Stimulated activated effector memory CD8-positive, alpha-beta T cell treated with anti-CD3 and anti-CD28 coated beads, Interleukin-12 subunit alpha, Interleukin-12 subunit beta, amount 100 ng/mL, for 72 hours (primary cell): ENCODE measurements at regions not wholly inside any gene's neighbourhood (a gene's known extent, or its start where the extent isn't known, plus 50 kb on each side); places are given as distances from the start of the nearest gene placed in this dataset.
"Not testable (repeated sequence)": the region's sequence is repeated elsewhere in the genome, so short reads cannot be mapped to it uniquely, and the experiment has no call there.

ENCODE experiments used
- ATAC-seq: fragments of 150-1000 bp; cut with Tn5 transposase; 2 replicates; pipeline ENCODE4 v1.10.0; 2021
- DNase-seq, 2 donors: peaks; one replicate each; pipeline ENCODE4 v3.0.0; 2021 to 2022; ENCODE audit warnings: low spot score in 2 of 2
- H3K27ac Mint-ChIP-seq: one replicate; pipeline ENCODE4 v1.8.0; 2022; ENCODE audit warnings: mild to moderate bottlenecking, mixed read lengths
- H3K36me3 Mint-ChIP-seq: one replicate; pipeline ENCODE4 v1.8.0; 2022; ENCODE audit warnings: mild to moderate bottlenecking, mixed read lengths
- H3K4me1 Mint-ChIP-seq: one replicate; pipeline ENCODE4 v1.8.0; 2022; ENCODE audit warnings: mixed read lengths
- H3K4me3 Mint-ChIP-seq: one replicate; pipeline ENCODE4 v1.8.0; 2022; ENCODE audit warnings: mild to moderate bottlenecking, mixed read lengths
- H3K9me3 Mint-ChIP-seq: one replicate; pipeline ENCODE4 v1.8.0; 2022; ENCODE audit warnings: mixed read lengths

DNA sequence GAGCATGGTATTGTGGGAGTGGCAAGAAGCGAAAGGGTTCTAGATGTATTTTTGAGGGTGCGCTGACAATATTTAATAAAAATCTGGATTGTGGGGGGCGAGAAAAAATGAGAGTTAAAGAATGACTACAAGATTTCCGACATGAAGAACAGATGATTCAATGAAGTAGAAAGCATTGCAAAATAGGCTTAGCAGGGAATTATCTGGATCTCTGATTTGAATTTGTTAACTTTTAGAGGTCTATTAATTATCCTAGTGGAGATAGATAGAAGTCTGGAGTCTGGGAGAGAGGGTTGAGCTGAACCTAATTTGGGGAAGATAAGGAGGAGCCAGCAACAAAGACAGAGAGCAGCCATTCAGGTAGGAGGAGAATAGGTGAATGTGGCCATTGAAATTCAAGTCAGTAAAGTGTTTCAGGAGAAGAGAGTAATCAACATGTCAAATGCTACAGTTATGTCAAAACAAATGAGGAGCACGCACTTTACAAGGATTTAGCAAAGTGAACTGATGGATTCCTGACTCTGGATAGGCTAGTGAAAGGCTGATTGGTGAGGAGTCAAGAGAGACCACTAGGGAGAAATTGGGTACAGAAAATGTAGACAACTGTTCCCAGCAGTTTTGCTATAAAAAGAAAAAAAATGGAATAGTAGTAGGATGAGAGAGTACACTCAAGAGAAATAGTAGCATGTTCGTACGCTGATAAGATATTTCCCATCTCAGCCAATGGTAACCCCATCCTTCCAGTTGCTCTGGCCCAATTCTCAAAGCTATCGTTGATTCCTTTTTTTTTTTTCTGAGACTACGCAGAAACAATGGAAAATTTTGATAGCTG, 393.2 kb upstream of the CXADR start:
- H3K9me3 Mint-ChIP-seq: peaks cover 22% of the 10 kb centered on the region

DNA sequence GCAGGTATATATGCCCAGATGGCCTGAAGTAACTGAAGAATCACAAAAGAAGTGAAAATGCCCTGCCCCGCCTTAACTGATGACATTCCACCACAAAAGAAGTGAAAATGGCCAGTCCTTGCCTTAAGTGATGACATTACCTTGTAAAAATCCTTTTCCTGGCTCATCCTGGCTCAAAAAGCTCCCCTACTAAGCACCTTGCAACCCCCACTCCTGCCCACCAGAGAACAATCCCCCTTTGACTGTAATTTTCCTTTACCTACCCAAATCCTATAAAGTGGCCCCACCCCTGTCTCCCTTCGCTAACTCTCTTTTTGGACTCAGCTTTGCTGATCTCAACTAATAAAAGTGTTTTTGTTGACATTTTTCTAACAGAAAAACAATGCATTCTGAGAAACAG, 385.4 kb upstream of the CXADR start:
- H3K9me3 Mint-ChIP-seq, H3K36me3 Mint-ChIP-seq, DNase-seq, H3K27ac Mint-ChIP-seq, ATAC-seq, H3K4me3 Mint-ChIP-seq, H3K4me1 Mint-ChIP-seq: not testable (repeated sequence)

More for the DNA sequence above, 393.2 kb upstream of the CXADR start:
- no peak overlapping the region for H3K27ac Mint-ChIP-seq
- DNase-seq (no peak), ATAC-seq (no peak)
- no peak overlapping the region for H3K4me3 Mint-ChIP-seq
- H3K36me3 Mint-ChIP-seq: no peaks in the 10 kb centered on the region
- no peaks in the 10 kb centered on the region for H3K4me1 Mint-ChIP-seq

DNA sequence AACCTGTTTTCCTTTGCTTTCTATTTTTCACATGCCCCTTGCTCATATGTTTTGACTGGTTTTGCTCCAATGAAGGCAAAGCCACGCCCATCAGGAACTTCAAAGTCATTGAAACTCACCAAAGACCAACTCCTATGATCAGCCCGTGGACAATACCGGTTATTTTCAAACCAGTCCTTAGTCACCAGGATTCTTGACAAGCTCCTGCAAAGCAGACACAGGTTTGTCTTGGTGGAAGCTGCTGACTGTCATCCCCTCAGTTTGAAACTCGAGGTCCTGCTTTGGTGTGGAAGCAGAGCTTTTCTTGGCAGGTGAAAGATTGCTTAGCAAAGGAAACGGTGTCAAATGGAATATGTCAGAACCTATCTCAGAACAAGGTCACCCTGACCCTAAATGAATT, 384.7 kb upstream of the CXADR start:
- Mint-ChIP-seq H3K4me3 (no peak overlapping the region), H3K36me3 (no peaks in the 10 kb centered on the region), H3K27ac (no peak overlapping the region), H3K4me1 (no peaks in the 10 kb centered on the region), H3K9me3 (peaks cover 9% of the 10 kb centered on the region)
- DNase-seq (no peak), ATAC-seq (no peak)

DNA sequence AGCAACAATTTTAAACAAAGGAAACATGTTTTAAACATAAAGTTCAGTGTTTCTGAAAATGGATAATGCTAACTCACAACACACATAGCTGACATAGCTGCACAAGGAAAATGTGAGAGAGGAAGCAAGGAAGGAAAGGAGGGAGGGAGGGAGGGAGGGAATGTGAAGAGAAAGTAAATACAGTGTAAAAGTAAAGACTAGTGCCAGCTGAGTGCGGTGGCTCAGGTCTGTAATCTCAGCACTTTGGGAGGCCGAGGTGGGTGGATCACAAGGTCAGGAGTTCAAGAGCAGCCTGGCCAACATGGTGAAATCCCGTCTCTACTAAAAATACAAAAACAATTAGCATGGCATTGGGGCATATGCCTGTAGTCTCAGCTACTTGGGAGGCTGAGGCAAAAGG, 373.7 kb upstream of the CXADR start:
- not testable (repeated sequence) for ATAC-seq, H3K27ac Mint-ChIP-seq, H3K4me1 Mint-ChIP-seq, DNase-seq, H3K36me3 Mint-ChIP-seq
- Mint-ChIP-seq H3K9me3 (peaks cover 18% of the 10 kb centered on the region), H3K4me3 (peak overlapping the region; percentile 2)

DNA sequence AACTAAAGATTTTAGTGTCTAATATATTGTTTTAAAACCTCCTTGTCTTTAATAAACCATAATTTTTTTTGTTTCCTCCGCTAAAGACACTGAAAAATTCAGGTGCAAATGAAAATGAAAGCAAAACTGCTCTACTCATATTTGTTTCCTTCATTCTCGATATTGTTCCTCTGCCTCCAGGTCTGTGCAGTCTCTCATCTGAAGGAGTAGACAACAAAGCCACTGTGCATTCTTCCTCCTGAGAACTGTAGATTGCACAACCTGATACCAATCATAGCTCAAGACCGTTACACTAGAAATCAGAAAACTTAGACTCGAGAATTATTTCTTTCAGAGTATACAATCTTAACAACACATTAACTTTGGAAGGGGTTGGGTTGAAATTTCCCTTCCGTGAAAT, 373.1 kb upstream of the CXADR start:
- DNase-seq: no peak
- H3K9me3 Mint-ChIP-seq: peaks cover 18% of the 10 kb centered on the region

DNA sequence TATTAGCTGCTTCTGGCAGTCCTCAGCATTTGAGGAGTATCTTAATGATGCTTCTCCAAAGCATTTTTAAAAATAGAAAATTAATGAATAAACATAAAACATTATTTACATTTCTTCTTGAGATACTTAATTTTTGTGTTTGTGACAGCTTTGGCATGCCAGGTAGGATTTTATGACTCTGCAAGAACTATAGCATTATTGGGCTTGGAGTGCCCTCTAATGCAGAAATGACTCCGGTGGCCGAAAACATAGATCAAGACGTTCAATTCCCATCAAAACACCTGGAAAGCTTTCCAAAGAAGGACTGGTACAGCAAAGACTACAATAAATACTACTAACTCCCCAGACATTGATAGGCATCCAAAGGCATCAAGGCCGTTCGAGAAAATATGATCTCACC, 366.4 kb upstream of the CXADR start:
- DNase-seq (no peak), ATAC-seq (no peak)
- Mint-ChIP-seq H3K36me3 (no peaks in the 10 kb centered on the region), H3K9me3 (peaks cover 13% of the 10 kb centered on the region), H3K27ac (no peak overlapping the region), H3K4me3 (no peak overlapping the region), H3K4me1 (no peaks in the 10 kb centered on the region)

More for the DNA sequence above, 373.1 kb upstream of the CXADR start:
- H3K36me3 Mint-ChIP-seq: no peaks in the 10 kb centered on the region
- ATAC-seq: no peak
- H3K4me1 Mint-ChIP-seq: peaks cover 7% of the 10 kb centered on the region
- no peak overlapping the region for H3K27ac Mint-ChIP-seq
- H3K4me3 Mint-ChIP-seq: peak overlapping the region; percentile 2

DNA sequence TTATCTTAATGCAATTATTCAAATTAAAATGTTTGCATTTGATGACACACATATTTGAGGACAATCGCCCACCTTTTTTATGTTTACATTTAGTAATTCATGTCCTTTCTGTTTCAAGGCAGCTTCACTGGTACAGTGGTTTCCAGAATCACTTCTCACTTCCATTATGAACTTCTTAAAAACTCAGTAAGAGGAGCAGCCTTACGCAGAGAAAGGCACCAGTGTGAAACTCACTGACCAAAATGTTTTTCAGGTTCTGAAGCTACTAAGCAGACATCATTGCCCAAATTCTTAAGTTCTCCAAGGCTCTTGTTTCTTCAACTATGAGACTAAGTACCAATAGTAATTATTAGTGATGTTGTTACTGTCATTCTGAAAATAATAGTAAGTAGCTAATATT, 353.1 kb upstream of the CXADR start:
- no peak for DNase-seq
- Mint-ChIP-seq H3K4me1 (no peaks in the 10 kb centered on the region), H3K27ac (no peak overlapping the region), H3K4me3 (no peak overlapping the region), H3K36me3 (no peaks in the 10 kb centered on the region), H3K9me3 (peaks cover 5% of the 10 kb centered on the region)
- ATAC-seq: no peak

DNA sequence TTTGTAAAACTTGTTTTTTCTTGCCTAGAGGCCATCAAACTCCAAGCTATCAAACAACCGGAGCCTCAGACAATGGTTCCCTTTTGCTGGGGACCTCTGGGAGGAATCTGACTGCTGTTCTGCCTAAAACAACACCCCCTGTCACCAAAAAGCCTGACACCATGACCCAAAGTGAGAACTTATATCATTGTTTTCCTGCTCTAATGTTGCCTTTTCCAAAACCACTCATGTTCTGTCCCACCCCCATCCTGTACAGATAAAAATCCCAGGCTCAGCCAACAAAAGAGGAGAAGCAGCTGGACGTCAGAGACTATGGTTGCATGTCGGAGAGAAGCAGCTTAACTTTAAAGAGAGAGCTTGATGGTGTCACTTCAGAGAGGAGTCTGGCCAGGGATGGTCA, 327.2 kb upstream of the CXADR start:
- Mint-ChIP-seq H3K36me3 (no peaks in the 10 kb centered on the region), H3K4me1 (no peaks in the 10 kb centered on the region), H3K4me3 (no peak overlapping the region), H3K9me3 (peaks cover 15% of the 10 kb centered on the region), H3K27ac (no peak overlapping the region)
- no peak for ATAC-seq
- no peak for DNase-seq

DNA sequence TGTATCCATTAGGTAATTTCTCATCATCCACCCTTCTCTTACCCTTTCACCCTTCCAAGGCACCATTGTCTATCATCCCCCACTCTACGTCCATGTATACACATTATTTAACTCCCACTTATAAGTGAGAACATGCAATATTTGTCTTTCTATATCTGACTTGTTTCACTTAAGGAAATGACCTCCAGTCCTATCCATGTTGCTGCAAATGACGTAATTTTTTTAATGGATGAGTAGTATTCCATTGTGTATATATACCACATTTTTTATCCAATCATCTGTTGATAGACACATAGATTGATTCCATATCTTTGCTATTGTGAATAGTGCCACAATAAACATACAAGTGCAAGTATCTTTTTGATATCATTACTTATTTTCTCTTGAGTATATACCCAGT, 322.9 kb upstream of the CXADR start:
- Mint-ChIP-seq H3K36me3 (no peaks in the 10 kb centered on the region), H3K4me3 (no peak overlapping the region), H3K27ac (no peak overlapping the region), H3K4me1 (no peaks in the 10 kb centered on the region), H3K9me3 (peaks cover 13% of the 10 kb centered on the region)
- no peak for ATAC-seq
- no peak for DNase-seq

DNA sequence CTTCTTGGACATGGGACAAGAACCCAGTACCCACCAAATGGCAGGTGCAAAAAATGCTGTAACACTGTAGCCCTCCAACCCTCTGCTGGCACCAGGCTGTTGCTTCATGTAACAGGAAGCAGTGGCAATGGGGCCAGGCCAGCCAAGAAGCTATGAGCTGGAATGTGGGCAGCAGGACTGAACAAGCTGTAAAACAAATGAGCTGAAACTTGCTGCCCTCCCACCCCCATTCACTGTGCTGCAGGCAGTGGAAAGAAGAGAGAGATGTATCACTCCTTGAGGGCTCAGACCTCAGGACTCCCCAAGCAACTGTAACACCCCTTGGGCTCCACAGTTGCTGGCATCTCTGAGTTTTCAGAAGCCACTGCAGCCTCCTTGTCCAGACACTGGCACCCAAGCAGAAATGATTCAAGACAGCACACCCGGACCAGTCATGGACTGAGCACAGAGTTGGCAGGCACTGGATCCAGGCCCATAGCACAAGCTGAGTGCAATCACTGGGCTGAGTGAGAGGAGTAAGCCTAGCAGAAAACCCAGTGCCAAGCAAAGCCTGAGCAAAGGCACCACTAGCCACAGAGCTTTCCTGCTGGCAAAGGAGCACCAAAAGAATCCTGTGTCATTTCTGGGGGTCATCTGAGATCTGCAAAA, 321.4 kb upstream of the CXADR start:
- DNase-seq: no peak
- no peak overlapping the region for H3K27ac Mint-ChIP-seq
- H3K4me3 Mint-ChIP-seq: no peak overlapping the region
- H3K9me3 Mint-ChIP-seq: peaks cover 8% of the 10 kb centered on the region
- no peak for ATAC-seq
- no peaks in the 10 kb centered on the region for H3K36me3 Mint-ChIP-seq
- no peaks in the 10 kb centered on the region for H3K4me1 Mint-ChIP-seq

DNA sequence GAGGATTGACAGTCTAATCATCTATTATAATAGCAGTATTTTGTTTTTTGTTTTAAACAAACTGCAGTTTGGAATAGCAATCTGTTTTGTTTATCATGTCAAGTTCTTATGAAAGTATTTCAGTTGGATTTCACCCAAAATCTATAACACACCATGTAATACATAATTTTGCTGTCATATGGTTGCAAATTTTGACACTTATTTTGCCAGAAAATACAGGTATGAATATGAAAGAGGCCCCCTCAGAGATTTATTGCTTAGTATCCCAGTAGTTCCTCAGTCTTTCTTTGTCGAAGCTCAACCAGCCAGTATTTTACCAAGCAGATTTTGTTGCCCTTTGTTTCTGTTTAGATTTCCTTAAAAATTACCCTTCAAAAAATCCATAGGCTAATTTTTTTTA, 317.5 kb upstream of the CXADR start:
- Mint-ChIP-seq H3K27ac (no peak overlapping the region), H3K9me3 (peaks cover 13% of the 10 kb centered on the region), H3K4me3 (no peak overlapping the region), H3K4me1 (no peaks in the 10 kb centered on the region), H3K36me3 (no peaks in the 10 kb centered on the region)
- ATAC-seq (no peak), DNase-seq (no peak)

DNA sequence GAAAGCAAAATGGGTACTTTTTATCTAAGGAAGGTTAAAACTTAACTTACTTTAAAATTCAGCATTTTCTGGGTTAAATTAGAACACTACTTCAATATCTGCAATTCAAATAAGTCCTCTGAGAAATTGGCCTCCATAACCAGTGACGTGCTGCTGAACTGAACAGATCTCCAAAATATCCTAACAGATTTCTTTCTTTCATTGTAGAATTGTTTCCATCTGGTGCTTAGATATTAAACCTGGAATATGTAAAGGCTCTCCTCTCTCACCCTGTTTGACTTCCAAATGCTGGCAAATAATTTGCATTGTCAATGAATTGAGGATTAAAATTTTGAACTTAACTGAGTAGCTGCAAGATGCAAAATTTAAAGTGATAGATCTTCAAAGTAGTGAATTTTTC, 316.9 kb upstream of the CXADR start:
- DNase-seq (no peak), ATAC-seq (no peak)
- H3K36me3 Mint-ChIP-seq: no peaks in the 10 kb centered on the region
- H3K4me1 Mint-ChIP-seq: no peaks in the 10 kb centered on the region
- no peak overlapping the region for H3K4me3 Mint-ChIP-seq
- no peak overlapping the region for H3K27ac Mint-ChIP-seq
- H3K9me3 Mint-ChIP-seq: peaks cover 13% of the 10 kb centered on the region

DNA sequence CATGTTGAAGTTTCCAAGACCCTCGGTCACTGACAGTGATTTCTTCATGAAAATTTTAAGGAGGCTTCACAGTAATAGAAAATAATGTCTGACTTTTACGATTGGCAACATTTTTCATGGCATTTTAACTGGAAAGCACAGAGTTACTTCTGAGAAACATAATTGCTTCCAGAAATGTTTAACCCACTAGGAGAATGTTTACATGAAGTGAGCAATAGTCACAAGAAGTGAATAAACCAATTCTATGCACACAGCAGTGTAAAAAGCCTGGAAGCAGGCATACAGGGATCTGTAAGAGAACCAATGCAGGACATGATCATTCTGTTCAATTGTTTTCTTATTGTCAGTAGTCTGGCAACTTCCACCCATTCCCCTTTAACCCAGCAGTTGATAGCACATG, 316.2 kb upstream of the CXADR start:
- ATAC-seq (no peak), DNase-seq (no peak)
- no peaks in the 10 kb centered on the region for H3K36me3 Mint-ChIP-seq
- H3K27ac Mint-ChIP-seq: no peak overlapping the region
- no peaks in the 10 kb centered on the region for H3K4me1 Mint-ChIP-seq
- peaks cover 16% of the 10 kb centered on the region for H3K9me3 Mint-ChIP-seq
- H3K4me3 Mint-ChIP-seq: no peak overlapping the region

DNA sequence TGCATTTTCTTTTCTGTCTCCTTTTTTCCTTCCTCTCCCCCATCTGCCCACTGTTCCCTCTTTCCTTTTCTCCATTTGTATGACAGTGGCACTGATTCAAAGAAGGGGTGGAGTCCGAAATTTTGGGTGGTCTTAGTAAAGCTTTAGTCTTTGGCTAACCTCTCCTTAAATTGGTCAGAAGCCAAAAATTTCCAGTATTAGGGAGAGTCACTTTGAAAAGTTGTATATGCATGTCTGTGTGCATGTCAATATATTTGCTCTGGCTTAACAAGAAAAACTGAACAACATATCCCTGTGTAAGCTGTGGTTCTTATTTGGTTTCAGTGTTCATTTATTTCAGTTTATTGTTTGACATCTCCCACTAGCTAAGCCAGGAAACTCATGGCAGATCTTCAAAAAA, 314.8 kb upstream of the CXADR start:
- H3K36me3 Mint-ChIP-seq: no peaks in the 10 kb centered on the region
- no peak overlapping the region for H3K27ac Mint-ChIP-seq
- H3K4me3 Mint-ChIP-seq: no peak overlapping the region
- ATAC-seq (no peak), DNase-seq (no peak)
- peaks cover 13% of the 10 kb centered on the region for H3K9me3 Mint-ChIP-seq
- H3K4me1 Mint-ChIP-seq: no peaks in the 10 kb centered on the region

DNA sequence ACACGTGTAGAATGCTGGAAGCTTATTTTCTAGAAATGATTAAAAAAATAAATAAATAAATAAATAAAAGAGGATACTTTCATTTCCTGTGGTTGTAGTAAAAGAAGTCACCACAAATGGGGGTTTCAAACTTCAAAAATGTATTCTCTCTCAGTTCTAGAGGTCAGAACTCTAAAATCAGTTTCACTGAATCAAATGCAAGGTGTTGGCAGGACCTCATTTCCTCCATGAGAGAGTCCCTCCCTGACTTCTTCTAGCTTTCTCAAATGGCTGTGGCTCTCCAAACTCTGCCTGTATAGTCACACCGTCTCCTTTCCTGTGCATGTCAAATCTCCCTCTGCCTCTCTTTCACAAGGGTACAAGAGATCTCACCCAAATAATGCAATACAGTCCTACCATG, 312.6 kb upstream of the CXADR start:
- Mint-ChIP-seq H3K9me3 (peaks cover 11% of the 10 kb centered on the region), H3K4me1 (no peaks in the 10 kb centered on the region), H3K4me3 (no peak overlapping the region), H3K36me3 (no peaks in the 10 kb centered on the region), H3K27ac (no peak overlapping the region)
- DNase-seq (no peak), ATAC-seq (no peak)

DNA sequence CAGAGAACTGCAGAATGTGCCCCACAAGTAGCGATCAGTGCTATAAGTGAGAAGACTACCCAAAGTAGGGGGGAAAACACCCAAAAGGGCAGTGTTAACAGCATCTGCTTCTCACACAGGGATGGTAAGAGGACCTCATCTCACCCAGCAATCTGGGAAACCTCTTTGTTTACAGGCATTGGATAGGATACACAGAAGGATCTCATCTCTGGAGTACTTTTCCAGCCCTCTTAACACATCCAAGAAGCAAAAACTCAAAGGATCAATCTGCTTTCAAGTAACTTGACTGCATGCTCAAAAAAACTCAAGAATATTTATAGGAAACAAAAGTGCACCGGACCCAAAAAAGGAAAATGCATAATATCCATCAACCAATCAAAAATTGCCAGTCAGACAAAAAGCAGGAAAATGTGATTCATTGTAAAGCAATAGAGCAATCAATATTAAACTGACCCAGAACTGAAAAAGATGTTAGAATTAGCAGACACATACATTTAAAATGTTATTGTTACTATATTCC, 311.0 kb upstream of the CXADR start:
- no peak overlapping the region for H3K4me3 Mint-ChIP-seq
- ATAC-seq (no peak), DNase-seq (no peak)
- H3K27ac Mint-ChIP-seq: no peak overlapping the region
- no peaks in the 10 kb centered on the region for H3K36me3 Mint-ChIP-seq
- H3K9me3 Mint-ChIP-seq: peaks cover 14% of the 10 kb centered on the region
- H3K4me1 Mint-ChIP-seq: no peaks in the 10 kb centered on the region
